C4-2B (cell line): ENCODE measurements at regions not wholly inside any gene's neighbourhood (a gene's known extent, or its start where the extent isn't known, plus 50 kb on each side); places are given as distances from the start of the nearest gene placed in this dataset.

ENCODE experiments used
- CTCF ChIP-seq: fragments of 450-650 bp; conservative IDR thresholded peaks from 2 replicates; pipeline ENCODE4 v1.5.1; 2017; ENCODE audit warnings: mild to moderate bottlenecking
- ZFX ChIP-seq: fragments of 450-650 bp; IDR thresholded peaks from 2 replicates; pipeline ENCODE4 v1.6.1; 2017

GRCh38 chr15:29883126-29883525 lies 60.9 kb upstream of the TJP1 start:
- TF ChIP-seq CTCF = no peak
- TF ChIP-seq ZFX = no peak
